ENCODE measurements at regions not wholly inside any gene's neighbourhood (a gene's known extent, or its start where the extent isn't known, plus 50 kb on each side); places are given as distances from the start of the nearest gene placed in this dataset.

- no peak for DNase-seq (ENCODE audit: low spot score)
Measured at GRCh38 chr2:215601990-215602721, 166.3 kb upstream of the FN1 start.

GRCh38 chr2:215601526-215601925 lies 165.7 kb upstream of the FN1 start:
- no peak for DNase-seq (ENCODE audit: low spot score)

DNA sequence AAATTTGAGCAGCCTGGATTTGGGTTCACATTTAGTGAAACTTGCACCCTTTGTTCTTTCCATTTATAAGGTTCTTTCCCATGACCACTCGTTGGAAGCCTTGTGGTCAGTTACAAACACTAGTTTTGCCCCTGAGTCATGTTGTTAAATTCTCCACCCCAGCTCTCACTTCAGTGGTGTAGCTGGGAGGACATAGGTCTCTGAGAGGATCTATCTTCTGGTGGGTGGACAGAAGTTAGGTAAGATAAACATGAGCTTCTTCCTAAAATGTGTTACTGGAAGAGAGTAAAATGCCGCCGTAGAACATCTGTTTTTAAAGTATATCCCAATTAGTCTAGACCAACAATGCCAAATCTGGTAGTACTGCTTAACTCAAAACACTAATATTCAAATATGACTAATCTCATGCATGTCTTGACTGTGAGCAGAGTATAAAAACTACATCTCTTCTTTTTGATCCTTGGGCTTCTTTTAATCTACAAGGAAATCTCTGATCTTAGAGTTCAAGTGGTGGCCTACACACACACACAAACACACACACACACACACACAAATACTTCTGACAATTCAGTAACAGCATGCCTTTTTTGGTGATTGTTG lies 162.6 kb upstream of the FN1 start:
- no peak for DNase-seq (ENCODE audit: low spot score)

GRCh38 chr2:215597577-215597976 lies 161.7 kb upstream of the FN1 start:
- no peak for DNase-seq (ENCODE audit: low spot score)

DNA sequence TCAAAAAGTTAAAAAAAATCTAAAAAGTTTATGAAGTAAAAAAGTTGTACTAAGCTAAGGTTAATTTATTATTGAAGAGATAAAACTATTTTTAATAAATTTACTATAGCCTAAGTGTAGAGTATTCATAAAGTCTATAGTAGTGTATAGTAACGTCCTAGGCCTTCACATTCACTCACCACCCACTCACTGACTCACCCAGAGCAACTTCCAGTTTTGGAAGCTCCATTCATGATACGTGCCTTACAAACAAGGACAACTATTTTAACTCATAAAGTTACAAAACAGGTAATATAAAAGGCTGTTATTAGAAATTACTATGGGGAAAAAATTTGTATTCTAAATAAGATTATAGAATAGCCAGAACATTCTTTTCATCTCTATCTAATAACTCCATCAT lies 158.9 kb upstream of the FN1 start:
- DNase-seq (ENCODE audit: low spot score) = no peak

- no peak for DNase-seq (ENCODE audit: low spot score)
Measured at GRCh38 chr2:215590010-215590745, 154.3 kb upstream of the FN1 start.

- DNase-seq (ENCODE audit: low spot score) = no peak
Measured at GRCh38 chr2:215583881-215584280, 148.0 kb upstream of the FN1 start.

GRCh38 chr2:215579809-215580208 lies 143.9 kb upstream of the FN1 start:
- DNase-seq (ENCODE audit: low spot score) = no peak

GRCh38 chr2:215577356-215577755 lies 141.5 kb upstream of the FN1 start:
- DNase-seq (ENCODE audit: low spot score) = no peak

DNA sequence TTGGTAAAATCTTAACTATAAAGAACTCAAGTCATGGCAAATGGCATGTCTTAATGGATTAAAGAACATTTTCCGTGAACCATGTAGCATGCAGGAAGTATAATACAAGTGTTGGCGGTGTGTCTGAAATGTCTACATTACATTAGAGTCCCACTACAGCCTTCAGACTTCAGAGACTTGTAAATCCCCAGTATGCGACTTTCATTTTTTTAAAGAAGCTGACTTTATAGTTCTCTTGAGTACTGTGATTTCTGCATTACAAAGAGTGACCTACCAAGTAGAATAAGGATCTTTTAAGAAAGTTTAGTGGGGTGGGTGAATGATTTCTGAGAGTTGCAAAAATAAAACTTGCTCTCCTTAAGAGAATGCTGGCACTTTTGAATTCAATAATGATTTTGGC lies 140.7 kb upstream of the FN1 start:
- no peak for DNase-seq (ENCODE audit: low spot score)

GRCh38 chr2:215573496-215573895 lies 137.6 kb upstream of the FN1 start:
- no peak for DNase-seq (ENCODE audit: low spot score)

DNA sequence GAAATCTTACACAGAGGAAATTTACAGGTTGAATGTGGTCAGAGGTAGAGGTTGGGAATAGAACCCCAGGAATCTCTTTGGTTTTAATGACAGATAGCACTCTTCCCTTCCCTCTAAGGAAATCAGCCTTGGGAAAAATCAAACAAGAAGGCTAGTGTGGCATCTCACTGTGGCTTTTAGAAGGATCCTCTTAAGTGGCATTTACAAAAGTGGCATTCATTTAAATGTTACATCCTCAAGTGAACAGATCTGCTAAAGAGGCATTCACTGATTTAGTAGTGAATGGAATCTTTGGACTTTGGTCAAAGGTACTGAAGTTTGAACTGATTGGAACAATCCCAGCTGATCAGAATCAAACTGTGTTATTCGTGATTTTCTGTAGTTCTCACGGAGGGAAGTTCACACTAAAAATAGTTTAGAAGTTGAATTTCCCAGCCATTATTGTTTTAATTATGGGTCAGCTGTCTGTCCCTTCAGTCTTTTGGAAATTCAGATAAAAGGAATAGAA lies 136.5 kb upstream of the FN1 start:
- DNase-seq (ENCODE audit: low spot score) = no peak

DNA sequence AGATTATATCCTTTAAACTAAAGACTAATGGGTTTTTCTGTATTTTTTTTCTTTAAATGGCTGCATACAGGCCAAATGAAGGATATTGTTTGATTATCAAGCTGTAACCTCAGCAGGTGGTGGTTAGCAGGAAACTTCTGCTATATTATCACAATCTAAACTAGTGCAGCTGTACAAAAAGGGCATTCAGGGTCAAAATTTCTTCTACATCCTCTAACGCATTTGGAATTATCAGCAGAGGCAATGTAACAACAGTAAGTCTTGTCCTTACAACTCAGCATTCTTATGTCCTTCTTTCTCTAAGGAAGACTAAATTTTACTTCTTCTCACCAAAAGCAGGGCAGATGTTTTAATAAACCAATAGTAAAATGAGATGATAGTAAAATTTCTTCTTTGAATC lies 135.8 kb upstream of the FN1 start:
- no peak for DNase-seq (ENCODE audit: low spot score)

GRCh38 chr2:215567504-215567903 lies 131.6 kb upstream of the FN1 start:
- no peak for DNase-seq (ENCODE audit: low spot score)

- no peak for DNase-seq (ENCODE audit: low spot score)
Measured at GRCh38 chr2:215565897-215566296, 130.0 kb upstream of the FN1 start.

GRCh38 chr2:215557701-215558100 lies 121.8 kb upstream of the FN1 start:
- no peak for DNase-seq (ENCODE audit: low spot score)

- no peak for DNase-seq (ENCODE audit: low spot score)
Measured at GRCh38 chr2:215556979-215557378, 121.1 kb upstream of the FN1 start.

DNA sequence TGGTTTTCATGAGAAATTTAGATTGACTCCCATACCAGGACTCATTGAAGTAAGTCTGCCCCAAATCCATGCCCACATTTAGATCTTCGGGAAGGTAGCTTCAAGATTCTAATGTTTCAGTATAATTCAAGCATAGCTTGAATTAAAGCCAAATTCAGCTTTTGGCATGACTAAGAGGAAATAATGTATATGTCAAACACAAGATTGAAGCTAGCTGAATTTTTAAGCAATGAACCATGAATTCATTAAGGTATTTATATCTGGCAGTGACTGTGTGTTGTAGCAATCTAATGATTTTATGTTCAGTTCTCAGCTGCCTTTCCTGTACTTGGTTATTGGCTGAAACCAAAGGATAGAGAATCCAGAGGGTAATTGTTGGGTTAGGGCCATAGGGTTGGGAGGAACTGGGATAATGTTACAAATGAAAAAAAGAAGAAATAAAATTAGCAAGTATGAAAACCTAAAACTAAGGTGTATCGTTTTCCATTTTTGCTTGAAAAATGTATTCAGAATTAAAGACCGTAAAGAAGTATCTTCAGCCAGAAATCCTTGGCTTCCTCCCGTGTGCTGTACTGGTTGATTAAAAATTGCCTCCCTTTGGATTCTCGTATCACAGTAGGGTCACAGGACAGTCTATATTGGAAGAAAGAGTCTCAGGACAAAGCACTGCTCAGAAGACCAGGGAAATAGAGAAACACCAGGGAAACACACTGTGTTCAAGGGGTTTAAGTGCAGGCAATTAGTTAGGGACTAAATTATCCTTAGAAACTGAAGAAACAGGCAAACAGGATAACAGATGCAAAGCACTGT lies 119.0 kb upstream of the FN1 start:
- no peak for DNase-seq (ENCODE audit: low spot score)

DNA sequence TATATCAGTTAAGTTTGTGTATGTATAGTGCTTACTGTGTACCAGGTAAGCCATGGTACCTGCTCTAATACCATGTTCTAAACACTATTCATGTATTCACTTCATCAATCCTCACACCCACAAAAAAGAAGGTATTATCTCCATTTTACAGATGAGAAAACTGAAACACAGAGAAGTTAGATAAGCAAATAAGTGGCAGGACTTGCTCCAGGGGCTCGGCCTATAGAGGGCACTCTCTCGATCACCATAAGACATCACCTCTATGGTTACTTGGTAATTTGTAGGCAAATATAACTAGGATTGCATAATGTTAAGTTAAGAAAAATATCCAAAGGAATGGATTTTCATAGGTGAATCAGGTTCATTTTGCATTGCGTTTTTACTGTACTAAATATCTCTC lies 118.1 kb upstream of the FN1 start:
- no peak for DNase-seq (ENCODE audit: low spot score)

DNA sequence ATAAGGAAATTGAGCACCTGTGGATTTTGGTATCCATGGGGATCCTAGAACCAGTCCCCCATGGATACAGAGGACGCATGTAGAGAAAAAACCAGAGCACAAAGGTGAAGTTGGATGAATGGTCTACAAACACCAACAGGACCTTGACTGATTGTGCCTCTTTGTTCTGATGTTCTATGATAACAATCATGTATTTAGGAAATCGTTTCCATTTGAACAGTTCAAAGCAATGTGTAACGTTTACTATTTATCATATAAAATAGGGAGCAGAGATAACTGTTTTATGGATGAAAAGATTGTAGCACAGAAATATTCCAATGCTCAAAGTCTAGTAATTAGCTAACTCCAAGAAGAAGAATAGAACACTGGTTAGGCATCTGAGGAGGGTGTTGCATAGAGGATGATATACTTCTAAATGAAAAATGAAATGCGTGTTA lies 116.3 kb upstream of the FN1 start:
- no peak for DNase-seq (ENCODE audit: low spot score)

DNA sequence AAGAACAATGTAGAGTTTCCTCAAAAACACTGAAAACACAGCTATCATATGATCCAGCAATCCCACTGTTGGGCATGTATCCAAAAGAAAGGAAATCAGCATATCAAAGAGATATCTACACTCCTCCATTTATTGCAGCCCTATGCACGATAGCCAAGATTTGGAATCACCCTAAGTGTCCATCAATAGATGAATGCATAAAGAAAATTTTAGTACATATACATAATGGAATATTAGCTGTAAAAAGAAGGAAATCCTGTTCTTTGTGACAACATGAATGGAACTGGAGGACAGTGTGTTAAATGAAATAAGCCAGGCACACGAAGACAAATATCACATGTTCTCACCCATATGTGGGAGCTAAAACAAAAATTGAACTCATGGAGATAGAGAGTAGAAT lies 114.5 kb upstream of the FN1 start:
- no peak for DNase-seq (ENCODE audit: low spot score)

- DNase-seq (ENCODE audit: low spot score) = no peak
Measured at GRCh38 chr2:215548714-215549113, 112.8 kb upstream of the FN1 start.
